Neural crest cell (in vitro differentiated cells): ENCODE measurements at regions not wholly inside any gene's neighbourhood (a gene's known extent, or its start where the extent isn't known, plus 50 kb on each side); places are given as distances from the start of the nearest gene placed in this dataset.

Experiments used
- DNase-seq: peaks from one replicate; pipeline ENCODE4 v3.0.0; 2021; ENCODE audit warnings: low read depth, mixed read lengths, low spot score
- H3K27ac Mint-ChIP-seq: one replicate; pipeline ENCODE4 v1.8.0; 2021; ENCODE audit warnings: mild to moderate bottlenecking, mixed read lengths; ENCODE audit not compliant: unreplicated experiment
- H3K27me3 Mint-ChIP-seq: 2 replicates; pipeline ENCODE4 v1.8.0; 2021; ENCODE audit warnings: low read depth, mild to moderate bottlenecking, mixed read lengths
- H3K36me3 Mint-ChIP-seq: 2 replicates; pipeline ENCODE4 v1.8.0; 2021; ENCODE audit warnings: low read depth, mild to moderate bottlenecking, mixed read lengths
- H3K4me1 Mint-ChIP-seq: 2 replicates; pipeline ENCODE4 v1.8.0; 2021; ENCODE audit warnings: mixed read lengths
- H3K4me3 Mint-ChIP-seq: one replicate; pipeline ENCODE4 v1.8.0; 2021; ENCODE audit warnings: mild to moderate bottlenecking, mixed read lengths
- H3K9me3 Mint-ChIP-seq: 2 replicates; pipeline ENCODE4 v1.8.0; 2021; ENCODE audit warnings: mixed read lengths
- CTCF ChIP-seq: fragments of 200-600 bp; sonication (generic); conservative IDR thresholded peaks from 2 replicates; pipeline ENCODE4 v1.5.0; 2021; ENCODE audit warnings: antibody characterized with exemption, mild to moderate bottlenecking

GRCh38 chr5:114208588-114208987 is 153.3 kb upstream of the KCNN2 start:
- DNase-seq, result no peak
- Mint-ChIP-seq H3K4me3 (no peak overlapping the region), H3K9me3 (peaks cover 3% of the 10 kb centered on the region), H3K27me3 (no peaks in the 10 kb centered on the region), H3K27ac (no peak overlapping the region), H3K4me1 (peaks cover 13% of the 10 kb centered on the region), H3K36me3 (no peaks in the 10 kb centered on the region)
- no peak for TF ChIP-seq CTCF

- DNase-seq, result no peak
- TF ChIP-seq CTCF, result no peak
- Mint-ChIP-seq H3K4me3 (no peak overlapping the region), H3K9me3 (peaks cover 3% of the 10 kb centered on the region), H3K27me3 (no peaks in the 10 kb centered on the region), H3K36me3 (no peaks in the 10 kb centered on the region), H3K4me1 (no peaks in the 10 kb centered on the region), H3K27ac (no peak overlapping the region)
Measured at GRCh38 chr5:114210662-114211061, 151.2 kb upstream of the KCNN2 start.

GRCh38 chr5:114221807-114222206 is 140.1 kb upstream of the KCNN2 start:
- no peak for DNase-seq
- H3K4me3 Mint-ChIP-seq, result no peak overlapping the region
- H3K36me3 Mint-ChIP-seq, result peaks cover 3% of the 10 kb centered on the region
- peaks cover 12% of the 10 kb centered on the region for H3K9me3 Mint-ChIP-seq
- H3K27me3 Mint-ChIP-seq, result no peaks in the 10 kb centered on the region
- no peak for TF ChIP-seq CTCF
- no peak overlapping the region for H3K27ac Mint-ChIP-seq
- no peaks in the 10 kb centered on the region for H3K4me1 Mint-ChIP-seq

GRCh38 chr5:114223866-114224265 is 138.0 kb upstream of the KCNN2 start:
- Mint-ChIP-seq H3K4me1 (no peaks in the 10 kb centered on the region), H3K27ac (no peak overlapping the region), H3K4me3 (no peak overlapping the region), H3K36me3 (peaks cover 3% of the 10 kb centered on the region), H3K27me3 (no peaks in the 10 kb centered on the region), H3K9me3 (peaks cover 7% of the 10 kb centered on the region)
- TF ChIP-seq CTCF, result peak; percentile 52
- DNase-seq, result no peak

GRCh38 chr5:114237766-114238165 is 124.1 kb upstream of the KCNN2 start:
- no peak for DNase-seq
- no peaks in the 10 kb centered on the region for H3K27me3 Mint-ChIP-seq
- H3K9me3 Mint-ChIP-seq, result peaks cover 5% of the 10 kb centered on the region
- H3K36me3 Mint-ChIP-seq, result no peaks in the 10 kb centered on the region
- H3K4me1 Mint-ChIP-seq, result no peaks in the 10 kb centered on the region
- no peak overlapping the region for H3K4me3 Mint-ChIP-seq
- no peak for TF ChIP-seq CTCF
- no peak overlapping the region for H3K27ac Mint-ChIP-seq

- no peak for TF ChIP-seq CTCF
- no peaks in the 10 kb centered on the region for H3K36me3 Mint-ChIP-seq
- H3K4me1 Mint-ChIP-seq, result no peaks in the 10 kb centered on the region
- H3K4me3 Mint-ChIP-seq, result no peak overlapping the region
- peaks cover under 1% of the 10 kb centered on the region for H3K9me3 Mint-ChIP-seq
- H3K27ac Mint-ChIP-seq, result no peak overlapping the region
- DNase-seq, result no peak
- H3K27me3 Mint-ChIP-seq, result no peaks in the 10 kb centered on the region
Measured at GRCh38 chr5:114238771-114239313, 123.0 kb upstream of the KCNN2 start.
